A172 (cell line): ENCODE measurements at regions not wholly inside any gene's neighbourhood (a gene's known extent, or its start where the extent isn't known, plus 50 kb on each side); places are given as distances from the start of the nearest gene placed in this dataset.
"Not testable (repeated sequence)": the region's sequence is repeated elsewhere in the genome, so short reads cannot be mapped to it uniquely, and the experiment has no call there.

Experiments
- DNase-seq: peaks from one replicate; pipeline ENCODE4 v3.0.0-alpha.2; 2015; ENCODE audit warnings: low spot score

GRCh38 chr5:62896121-62896893 is 317.7 kb downstream of the LRRC70 start:
- DNase-seq = no peak

- no peak for DNase-seq
These were observed 308.1 kb downstream of the LRRC70 start for GRCh38 chr5:62886603-62887315.

DNA sequence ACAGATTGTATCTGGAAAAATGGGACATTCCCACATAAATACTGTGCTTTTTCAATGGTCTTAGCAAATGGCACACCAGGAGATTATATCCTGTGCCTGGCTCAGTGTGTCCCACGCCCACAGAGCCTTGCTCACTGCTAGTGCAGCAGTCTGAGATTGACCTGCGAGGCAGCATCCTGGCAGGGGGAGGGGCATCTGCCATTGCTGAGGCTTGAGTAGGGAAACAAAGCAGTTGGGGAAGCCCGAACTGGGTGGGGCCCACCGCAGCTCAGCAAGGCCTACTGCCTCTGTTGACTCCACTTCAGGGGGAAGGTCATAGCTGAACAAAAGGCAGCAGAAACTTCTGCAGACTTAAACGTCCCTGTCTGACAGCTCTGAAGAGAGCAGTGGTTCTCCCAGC is 258.7 kb downstream of the LRRC70 start:
- DNase-seq = not testable (repeated sequence)

DNA sequence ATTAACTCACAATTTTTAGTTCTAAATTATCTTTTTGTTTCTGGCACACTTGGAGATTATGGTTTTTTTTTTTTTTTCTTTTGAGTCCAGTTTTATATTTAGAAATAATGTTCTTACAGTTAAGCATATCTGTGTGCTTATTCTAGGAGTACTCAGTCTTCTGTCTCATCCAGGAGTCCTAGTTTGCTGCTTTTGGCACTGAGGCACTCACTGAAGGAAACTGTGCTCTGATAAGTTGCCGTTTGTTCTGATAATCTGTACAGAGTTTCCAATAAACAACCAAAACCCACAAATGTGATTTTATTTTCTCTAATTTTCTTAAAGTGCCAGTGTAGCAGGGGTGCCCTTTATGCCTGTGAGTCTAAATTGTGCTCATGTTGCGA is 251.0 kb downstream of the LRRC70 start:
- no peak for DNase-seq

- no peak for DNase-seq
These were observed 250.4 kb downstream of the LRRC70 start for GRCh38 chr5:62828742-62829603.

DNA sequence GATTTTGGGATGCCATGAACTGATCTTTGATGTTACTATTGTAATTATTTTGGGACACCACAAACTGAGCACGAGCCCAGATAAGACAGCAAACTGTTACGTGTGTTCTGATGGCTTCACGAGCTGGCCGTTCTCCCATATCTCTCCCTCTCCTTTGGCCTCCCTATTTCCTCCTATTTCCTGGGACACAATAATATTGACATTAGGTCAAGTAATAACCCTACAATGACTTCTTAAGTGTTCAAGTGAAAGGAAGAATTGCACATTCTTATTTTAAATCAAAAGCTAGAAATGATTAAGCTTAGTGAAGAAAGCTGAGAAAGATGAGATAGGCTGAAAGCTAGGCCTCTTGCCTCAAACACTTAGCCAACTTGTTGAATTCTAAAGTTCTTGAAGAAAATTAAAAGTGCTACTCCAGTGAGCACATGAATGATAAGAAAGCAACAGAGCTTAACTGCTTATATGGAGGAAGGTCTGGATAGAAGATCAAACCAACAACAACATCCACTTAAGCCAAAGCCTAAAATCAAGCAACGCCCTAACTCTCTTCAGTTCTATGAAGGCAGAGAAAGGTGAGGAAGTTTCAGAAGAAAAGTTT is 247.1 kb downstream of the LRRC70 start:
- DNase-seq = no peak

GRCh38 chr5:62824936-62825335 is 246.3 kb downstream of the LRRC70 start:
- DNase-seq = no peak

GRCh38 chr5:62817043-62817442 is 238.4 kb downstream of the LRRC70 start:
- DNase-seq = peak; percentile 41

- no peak for DNase-seq
These were observed 236.4 kb downstream of the LRRC70 start for GRCh38 chr5:62814991-62815390.

- no peak for DNase-seq
These were observed 234.1 kb downstream of the LRRC70 start for GRCh38 chr5:62812621-62813255.

DNA sequence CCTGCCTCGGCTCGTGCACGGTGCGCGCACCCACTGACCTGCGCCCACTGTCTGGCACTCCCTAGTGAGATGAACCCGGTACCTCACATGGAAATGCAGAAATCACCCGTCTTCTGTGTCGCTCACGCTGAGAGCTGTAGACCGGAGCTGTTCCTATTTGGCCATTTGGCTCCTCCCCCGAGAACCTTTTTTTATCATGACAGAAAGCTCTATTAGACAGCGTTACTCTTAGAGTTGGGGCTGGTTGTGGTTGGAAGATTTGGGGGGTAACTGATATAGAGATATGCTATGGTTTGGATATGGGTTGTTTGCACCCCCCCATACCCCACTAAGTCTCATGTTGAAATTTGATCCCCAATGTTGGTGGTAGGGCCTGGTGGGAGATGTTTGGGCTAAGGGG is 226.2 kb downstream of the LRRC70 start:
- not testable (repeated sequence) for DNase-seq

GRCh38 chr5:62795926-62796325 is 217.3 kb downstream of the LRRC70 start:
- no peak for DNase-seq

GRCh38 chr5:62794456-62794855 is 215.8 kb downstream of the LRRC70 start:
- no peak for DNase-seq

GRCh38 chr5:62791059-62791458 is 212.4 kb downstream of the LRRC70 start:
- DNase-seq = no peak

- DNase-seq = no peak
These were observed 211.7 kb downstream of the LRRC70 start for GRCh38 chr5:62790348-62790747.

DNA sequence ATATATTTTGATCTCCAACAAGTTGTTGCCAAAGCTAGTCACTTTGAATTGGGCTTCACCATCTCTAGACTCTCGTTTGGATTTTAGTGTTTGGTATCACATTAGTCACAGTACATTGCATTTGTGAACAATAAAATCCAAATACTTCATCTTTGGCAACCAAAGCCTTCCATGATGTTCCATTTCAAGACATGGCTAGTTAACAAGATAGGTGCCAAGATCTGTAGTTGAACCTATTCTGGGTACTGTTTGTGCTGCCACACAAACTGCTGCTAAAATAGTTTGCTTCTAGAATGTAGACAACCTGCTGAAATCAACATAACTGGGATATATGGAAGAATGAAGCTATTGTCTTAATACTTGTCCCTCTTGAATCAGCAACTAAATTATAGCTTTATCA is 207.5 kb downstream of the LRRC70 start:
- DNase-seq = no peak

GRCh38 chr5:62785588-62785987 is 207.0 kb downstream of the LRRC70 start:
- no peak for DNase-seq

GRCh38 chr5:62783374-62784057 is 204.9 kb downstream of the LRRC70 start:
- no peak for DNase-seq

DNA sequence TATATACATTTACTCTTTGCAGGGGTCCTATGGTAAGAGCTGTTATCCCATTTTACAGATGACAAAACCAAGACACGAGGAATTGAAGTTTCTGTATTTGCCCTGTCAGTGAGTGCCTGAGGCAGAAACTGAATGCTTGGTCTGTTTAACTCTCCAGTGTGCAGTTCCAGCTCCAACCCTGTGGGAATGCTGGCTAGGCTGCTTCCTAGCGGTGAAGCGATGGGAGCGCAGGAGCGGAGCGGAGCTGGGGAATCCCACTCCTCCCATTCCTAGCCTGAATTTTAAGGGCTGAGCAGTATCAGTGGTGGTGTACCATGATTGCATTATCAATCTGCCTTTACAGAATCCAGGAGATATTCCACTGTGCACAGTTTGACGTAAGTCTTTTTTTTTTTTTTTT is 202.3 kb downstream of the LRRC70 start:
- no peak for DNase-seq

- no peak for DNase-seq
These were observed 201.6 kb downstream of the LRRC70 start for GRCh38 chr5:62780230-62780629.

GRCh38 chr5:62779010-62779422 is 200.4 kb downstream of the LRRC70 start:
- peak; percentile 61 for DNase-seq
